Osteocyte (in vitro differentiated cells): ENCODE measurements at regions not wholly inside any gene's neighbourhood (a gene's known extent, or its start where the extent isn't known, plus 50 kb on each side); places are given as distances from the start of the nearest gene placed in this dataset.

ENCODE experiments used
- DNase-seq: peaks from one replicate; pipeline ENCODE4 v3.0.0; 2021; ENCODE audit warnings: mixed read lengths; ENCODE audit not compliant: unreplicated experiment; ENCODE audit errors: extremely low spot score
- H3K27ac Mint-ChIP-seq: one replicate; pipeline ENCODE4 v1.8.0; 2021; ENCODE audit warnings: mild to moderate bottlenecking, mixed read lengths; ENCODE audit not compliant: unreplicated experiment
- H3K27me3 Mint-ChIP-seq: one replicate; pipeline ENCODE4 v1.8.0; 2021; ENCODE audit warnings: mixed read lengths; ENCODE audit not compliant: unreplicated experiment
- H3K36me3 Mint-ChIP-seq: one replicate; pipeline ENCODE4 v1.8.0; 2021; ENCODE audit warnings: mixed read lengths; ENCODE audit not compliant: unreplicated experiment
- H3K4me1 Mint-ChIP-seq: one replicate; pipeline ENCODE4 v1.8.0; 2021; ENCODE audit warnings: mixed read lengths; ENCODE audit not compliant: unreplicated experiment
- H3K4me3 Mint-ChIP-seq: one replicate; pipeline ENCODE4 v1.8.0; 2021; ENCODE audit warnings: mild to moderate bottlenecking, moderate library complexity, mixed read lengths; ENCODE audit not compliant: unreplicated experiment
- H3K9me3 Mint-ChIP-seq: one replicate; pipeline ENCODE4 v1.8.0; 2021; ENCODE audit warnings: mixed read lengths; ENCODE audit not compliant: unreplicated experiment
- CTCF ChIP-seq: fragments of 200-600 bp; sonication (generic); IDR thresholded peaks from 2 replicates; pipeline ENCODE4 v1.5.0; 2021; ENCODE audit warnings: antibody characterized with exemption, mild to moderate bottlenecking, moderate library complexity

DNA sequence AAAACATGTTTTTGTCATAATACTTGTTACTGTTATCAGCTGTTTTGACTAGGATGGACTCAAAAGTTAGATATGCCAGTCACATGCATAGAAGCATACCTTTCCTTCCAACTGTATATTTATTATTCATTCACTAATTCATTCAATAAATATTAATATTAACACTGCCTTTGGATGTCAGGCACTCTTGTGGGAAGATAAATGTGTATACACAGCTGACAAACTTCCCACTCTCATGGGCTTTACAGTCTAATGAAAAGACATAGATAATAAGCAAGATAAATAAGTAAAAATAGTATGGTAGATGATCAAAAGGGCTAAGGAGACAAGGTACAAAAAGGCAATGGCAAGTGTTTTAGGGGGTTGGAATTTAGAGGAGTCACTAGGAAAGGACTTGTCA is 180.1 kb upstream of the SMIM30 start:
- Mint-ChIP-seq H3K36me3 (no peaks in the 10 kb centered on the region), H3K4me3 (no peak overlapping the region), H3K27me3 (peaks cover 46% of the 10 kb centered on the region), H3K27ac (no peak overlapping the region), H3K4me1 (no peaks in the 10 kb centered on the region), H3K9me3 (no peaks in the 10 kb centered on the region)
- TF ChIP-seq CTCF = no peak
- no peak for DNase-seq

DNA sequence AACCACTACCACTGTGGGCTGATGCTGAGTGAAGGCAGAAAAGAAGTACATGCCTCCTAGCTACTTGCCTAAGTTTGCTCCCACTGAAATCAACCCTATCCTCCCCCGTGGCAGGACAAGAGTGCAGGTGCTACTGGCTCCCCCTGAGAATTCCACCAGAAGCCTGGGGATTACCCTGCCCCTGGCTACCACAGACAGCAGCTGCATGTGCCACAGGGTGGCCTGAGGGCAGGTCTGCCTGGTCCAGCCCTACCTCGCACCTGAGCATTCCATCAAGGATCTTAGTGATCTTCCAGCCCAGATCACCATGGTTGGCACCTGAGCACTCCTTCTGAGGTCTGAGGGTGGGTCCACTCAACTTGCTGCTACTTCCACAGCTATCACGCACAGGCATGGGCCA is 176.4 kb upstream of the SMIM30 start:
- DNase-seq = no peak
- no peak for TF ChIP-seq CTCF
- no peak overlapping the region for H3K27ac Mint-ChIP-seq

GRCh38 chr7:113292105-113292504 is 173.8 kb upstream of the SMIM30 start:
- Mint-ChIP-seq H3K27me3 (peaks cover 13% of the 10 kb centered on the region), H3K4me3 (no peak overlapping the region), H3K36me3 (no peaks in the 10 kb centered on the region), H3K9me3 (no peaks in the 10 kb centered on the region), H3K27ac (no peak overlapping the region), H3K4me1 (peaks cover 2% of the 10 kb centered on the region)
- no peak for TF ChIP-seq CTCF
- DNase-seq = no peak

More for the DNA sequence above, 176.4 kb upstream of the SMIM30 start:
- Mint-ChIP-seq H3K9me3 (no peaks in the 10 kb centered on the region), H3K36me3 (no peaks in the 10 kb centered on the region), H3K4me3 (no peak overlapping the region), H3K27me3 (peaks cover 25% of the 10 kb centered on the region), H3K4me1 (no peaks in the 10 kb centered on the region)

DNA sequence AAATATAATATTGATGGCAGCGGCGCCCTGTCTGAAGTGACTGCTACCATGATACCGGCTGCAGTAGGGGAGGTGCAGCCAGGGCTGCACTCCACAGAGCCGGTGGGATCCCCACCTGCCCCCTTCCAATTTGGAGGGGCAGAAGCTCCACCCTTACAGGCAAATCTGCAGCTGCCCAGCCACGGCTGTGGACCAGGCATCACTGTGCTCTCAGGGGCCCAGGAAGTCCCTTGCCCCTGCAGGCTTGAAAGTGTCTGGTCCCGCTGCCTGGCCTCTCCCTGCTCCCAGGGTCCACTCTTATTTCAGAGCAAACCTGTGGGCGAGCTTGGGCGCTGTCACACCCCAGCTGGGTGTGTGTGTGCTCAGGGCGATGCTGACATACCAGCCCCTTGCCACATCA is 172.7 kb upstream of the SMIM30 start:
- Mint-ChIP-seq H3K27me3 (peaks cover 6% of the 10 kb centered on the region), H3K36me3 (no peaks in the 10 kb centered on the region), H3K9me3 (no peaks in the 10 kb centered on the region), H3K27ac (no peak overlapping the region), H3K4me1 (peaks cover 2% of the 10 kb centered on the region), H3K4me3 (no peak overlapping the region)
- DNase-seq = no peak
- no peak for TF ChIP-seq CTCF

- DNase-seq = no peak
- Mint-ChIP-seq H3K4me1 (peaks cover 10% of the 10 kb centered on the region), H3K9me3 (no peaks in the 10 kb centered on the region), H3K27ac (no peak overlapping the region), H3K27me3 (no peaks in the 10 kb centered on the region), H3K4me3 (no peak overlapping the region), H3K36me3 (no peaks in the 10 kb centered on the region)
- TF ChIP-seq CTCF = peak; percentile 81
Measured at GRCh38 chr7:113289140-113289740, 170.9 kb upstream of the SMIM30 start.
